Right renal cortex interstitium (tissue), 3 donors: ENCODE measurements at regions not wholly inside any gene's neighbourhood (a gene's known extent, or its start where the extent isn't known, plus 50 kb on each side); places are given as distances from the start of the nearest gene placed in this dataset.

Experiments
- DNase-seq, 3 donors: peaks; one replicate each; pipeline ENCODE4 v3.0.0-alpha.2; 2013; ENCODE audit warnings: low read depth in 3 of 3, low spot score in 2 of 3

DNA sequence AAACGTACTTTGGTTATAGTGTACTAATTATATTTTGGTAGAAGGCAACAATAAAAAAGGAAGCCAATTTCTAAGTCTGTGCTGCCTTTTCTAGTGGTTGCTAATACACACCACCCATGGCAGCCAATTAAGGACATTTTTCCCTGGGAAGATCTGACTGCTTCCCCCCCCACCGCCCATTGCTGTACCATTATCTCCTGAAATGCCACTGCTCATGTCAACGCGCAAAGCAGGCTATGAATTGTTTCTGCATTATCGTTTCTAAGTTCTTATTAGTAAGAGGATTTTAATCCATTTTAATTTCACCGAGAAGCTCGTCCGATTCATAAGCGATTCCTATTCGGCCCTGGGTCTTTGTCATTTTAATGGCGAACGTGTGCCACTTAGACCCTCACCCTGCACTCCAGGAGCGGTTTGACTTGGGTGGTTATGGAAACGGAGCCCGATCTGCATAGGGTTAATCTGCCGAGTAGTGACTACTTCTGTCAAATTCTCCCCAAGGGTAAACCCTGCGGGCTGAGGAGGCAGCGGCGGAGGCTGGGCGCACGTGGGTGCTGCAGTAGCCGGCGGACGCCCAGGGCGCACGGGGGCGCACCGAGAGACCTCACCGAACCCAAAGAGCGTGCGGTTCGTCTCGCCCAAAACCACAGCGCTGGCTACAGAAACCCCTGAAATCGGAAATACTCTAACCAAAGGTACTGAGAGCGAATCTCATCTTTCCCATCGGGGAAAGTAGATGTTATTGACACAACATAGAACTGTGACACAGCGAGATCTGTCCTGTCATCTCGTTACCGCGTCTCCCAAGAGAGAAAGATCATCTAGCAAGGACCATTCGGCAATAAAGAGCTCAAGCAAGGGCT is 55.8 kb upstream of the SHC3 start:
- no peak for DNase-seq

DNA sequence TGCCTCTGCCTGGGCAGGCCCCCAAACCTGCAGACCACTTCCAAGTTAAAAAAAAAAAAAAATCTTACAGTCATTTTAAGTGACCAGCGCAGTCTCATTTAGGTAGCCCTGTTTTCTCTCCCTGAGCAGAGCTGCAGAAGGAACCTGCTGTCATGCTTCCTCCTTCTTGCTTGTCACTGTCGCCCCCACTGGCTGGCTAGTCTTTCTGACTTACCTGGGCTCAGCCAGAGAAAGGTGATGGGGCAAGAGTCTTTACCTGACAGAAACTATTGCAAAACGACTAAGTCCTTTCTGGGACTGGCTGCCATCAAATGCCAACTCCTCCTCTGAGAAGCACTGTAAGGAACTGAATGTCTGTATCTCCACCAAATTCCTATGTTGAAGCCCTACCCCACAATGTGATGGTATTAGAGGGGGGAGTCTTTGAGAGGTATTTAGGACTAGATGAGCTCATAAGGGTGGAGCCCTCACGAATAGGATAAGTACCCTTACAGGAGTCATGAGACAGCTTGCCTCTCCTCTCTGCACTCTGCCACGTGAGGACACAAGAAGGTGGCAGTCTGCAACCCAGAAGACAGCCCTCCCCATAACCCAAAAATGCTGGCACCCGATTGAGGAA is 58.4 kb upstream of the SHC3 start:
- DNase-seq, result no peak

- no peak for DNase-seq
Observed at GRCh38 chr9:89238424-89238823, 59.8 kb upstream of the SHC3 start.

- DNase-seq, result no peak
Observed at GRCh38 chr9:89243296-89244061, 64.9 kb upstream of the SHC3 start.

- DNase-seq, result no peak
Observed at GRCh38 chr9:89246840-89247239, 64.2 kb upstream of the CKS2 start.

DNA sequence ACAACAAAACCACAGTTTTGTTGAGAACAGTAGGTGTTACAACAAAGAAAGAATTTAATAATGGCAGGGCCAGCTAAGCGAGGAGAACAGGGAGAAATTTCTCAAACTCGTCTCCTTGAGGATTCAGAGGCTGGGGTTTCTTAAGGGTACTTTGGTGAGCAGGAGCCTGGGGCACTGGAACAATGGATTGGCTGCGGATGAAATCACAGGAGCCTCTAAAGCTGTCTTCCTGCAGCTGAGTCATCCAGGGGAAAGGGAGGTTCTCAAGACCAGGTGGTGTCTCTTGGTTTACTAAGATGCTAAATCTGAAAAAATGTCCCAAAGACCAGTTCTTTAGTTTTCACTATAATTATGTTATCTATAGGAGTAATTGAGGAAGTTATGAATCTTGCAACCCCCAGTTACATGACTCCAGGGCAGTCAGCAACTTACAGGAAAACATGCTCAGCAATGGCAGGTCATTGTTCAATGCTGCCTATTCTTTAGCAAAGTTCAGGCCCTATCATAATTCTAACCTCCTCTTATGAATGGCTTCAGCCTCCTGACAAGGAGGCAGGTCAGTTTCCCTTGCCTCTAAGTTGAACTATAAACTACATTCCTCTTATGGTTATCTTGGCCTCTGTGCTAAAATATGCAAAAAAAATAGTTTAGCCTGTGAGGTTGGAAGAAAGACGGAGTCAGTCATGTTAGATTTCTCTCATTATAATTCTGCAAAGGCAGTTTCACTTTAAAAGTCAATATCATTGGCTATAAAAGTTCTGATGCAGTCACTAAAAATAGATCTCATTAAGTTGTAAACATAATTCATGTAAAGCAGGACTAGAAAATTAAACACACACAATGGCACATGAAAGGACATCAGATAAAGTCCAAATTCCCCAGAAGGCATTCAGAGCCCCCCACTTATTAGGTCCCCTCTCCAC is 63.3 kb upstream of the CKS2 start:
- DNase-seq, result peak in 1 of 3 donors; percentile 41

DNA sequence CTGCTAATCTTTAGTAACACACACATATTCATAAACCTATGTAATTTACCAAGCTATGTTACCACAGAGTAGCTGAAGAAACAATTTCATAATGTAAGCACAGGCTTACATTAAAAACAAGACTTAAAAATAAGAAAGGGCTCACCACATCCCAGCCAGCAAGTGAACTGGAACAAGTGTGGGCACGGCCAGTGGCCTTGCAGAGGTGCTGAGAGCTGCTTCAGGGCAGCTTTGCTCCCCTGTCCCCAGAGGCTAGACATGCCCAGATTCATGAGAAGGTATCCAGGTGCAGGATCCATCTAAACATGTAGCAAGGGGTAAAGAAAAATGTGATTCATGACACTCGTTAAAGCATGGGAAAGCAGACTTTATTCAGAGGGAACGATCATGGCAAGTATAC is 62.0 kb upstream of the CKS2 start:
- no peak for DNase-seq

DNA sequence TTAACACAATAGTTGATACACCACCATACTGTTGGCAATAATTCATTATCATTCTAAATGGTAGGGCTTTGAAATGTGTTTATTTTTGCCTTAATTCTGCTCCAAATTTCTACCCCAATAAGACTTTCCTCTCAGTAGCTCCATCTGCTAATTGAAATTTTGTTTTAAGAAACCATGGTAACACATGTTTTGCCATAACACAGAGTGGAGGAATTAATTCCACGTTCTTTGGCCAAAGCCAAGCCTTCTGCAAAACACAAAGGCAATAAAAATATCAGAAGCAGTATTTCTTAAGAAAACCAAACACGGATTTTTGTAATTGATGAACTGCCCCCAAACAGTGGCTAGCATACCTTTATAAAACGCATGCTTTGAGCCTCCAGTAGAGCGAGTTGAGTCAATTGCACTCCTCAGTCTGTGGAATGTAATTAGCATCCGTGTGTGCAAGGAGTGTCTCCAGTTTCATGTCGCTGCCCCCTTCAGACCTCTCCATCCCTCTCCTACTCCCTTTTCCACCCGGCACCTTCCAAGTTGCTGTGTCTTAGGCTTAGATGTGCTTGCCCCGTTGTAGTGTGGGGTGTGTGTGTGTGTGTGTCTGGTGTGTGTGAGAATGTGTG is 58.2 kb upstream of the CKS2 start:
- DNase-seq, result peak in 2 of 3 donors; percentile 35 to 43

DNA sequence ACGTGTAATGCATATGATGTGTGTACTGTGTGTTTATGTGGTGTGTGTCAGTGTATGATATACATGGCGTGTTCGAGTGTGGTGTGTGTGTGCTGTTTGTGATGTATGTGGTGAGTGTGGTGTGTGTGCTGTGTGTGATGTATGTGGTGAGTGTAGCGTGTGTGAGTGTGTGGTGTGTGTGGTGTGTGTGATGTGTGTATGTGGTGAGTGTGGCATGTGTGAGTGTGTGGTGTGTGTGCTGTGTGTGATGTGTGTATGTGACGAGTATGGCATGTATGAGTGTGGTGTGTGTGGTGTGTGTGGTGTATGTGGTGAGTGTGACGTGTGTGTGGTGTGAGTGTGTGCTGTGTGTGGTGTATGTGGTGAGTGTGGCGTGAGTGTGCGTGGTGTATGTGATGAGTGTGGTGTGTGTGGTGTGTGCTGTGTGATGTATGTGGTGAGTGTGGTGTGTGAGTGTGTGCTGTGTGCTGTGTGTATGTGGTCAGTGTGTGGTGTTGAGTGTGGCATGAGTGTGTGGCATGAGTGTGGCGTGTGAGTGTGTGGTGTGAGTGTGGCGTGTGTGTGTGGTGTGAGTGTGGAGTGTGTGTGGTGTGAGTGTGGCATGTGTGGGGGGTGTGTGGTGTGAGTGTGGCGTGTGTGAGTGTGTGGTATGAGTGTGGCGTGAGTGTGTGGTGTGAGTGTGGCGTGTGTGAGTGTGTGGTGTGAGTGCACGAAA is 56.8 kb upstream of the CKS2 start:
- DNase-seq, result no peak

DNA sequence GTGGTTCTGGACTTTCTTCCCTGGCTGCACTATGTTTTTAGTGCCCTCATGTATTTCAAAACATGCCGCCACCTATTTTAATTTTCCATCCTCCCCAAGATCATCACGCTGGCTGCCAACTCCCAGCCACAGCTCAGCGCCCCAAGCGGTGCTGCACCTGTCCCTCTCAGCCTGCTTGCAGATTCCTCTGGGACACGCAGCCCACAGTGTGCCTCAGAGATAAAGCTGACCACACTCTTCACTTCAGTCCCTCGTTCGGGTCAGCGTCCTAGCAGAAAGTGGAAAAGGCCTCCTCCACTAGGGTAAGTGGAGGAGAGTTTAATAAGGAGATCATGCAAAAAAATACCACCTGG is 56.2 kb upstream of the CKS2 start:
- no peak for DNase-seq

- DNase-seq, result no peak
Observed at GRCh38 chr9:89256225-89256624, 54.8 kb upstream of the CKS2 start.

GRCh38 chr9:89256642-89257041 is 54.4 kb upstream of the CKS2 start:
- no peak for DNase-seq

DNA sequence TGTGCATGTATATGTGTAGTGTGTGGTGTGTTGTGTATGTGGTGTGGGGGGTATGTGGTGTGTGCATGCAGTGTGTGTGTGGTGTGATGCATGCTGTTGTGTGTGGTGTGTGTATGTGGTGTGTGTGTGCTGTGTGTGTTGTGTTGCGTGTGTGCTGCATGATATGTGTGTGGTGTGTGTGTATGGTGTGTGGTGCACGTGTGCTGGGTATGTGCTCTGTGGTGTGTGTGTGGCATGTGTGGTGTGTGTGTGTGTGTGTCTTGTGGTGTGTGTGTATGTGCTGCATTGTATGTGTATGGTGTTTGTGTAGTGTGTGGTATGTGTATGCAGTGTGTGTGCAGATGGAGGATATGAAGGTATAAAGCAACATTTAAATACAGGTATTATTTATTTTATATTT is 50.5 kb upstream of the CKS2 start:
- no peak for DNase-seq
